ENCODE measurements at regions not wholly inside any gene's neighbourhood (a gene's known extent, or its start where the extent isn't known, plus 50 kb on each side); places are given as distances from the start of the nearest gene placed in this dataset.

DNA sequence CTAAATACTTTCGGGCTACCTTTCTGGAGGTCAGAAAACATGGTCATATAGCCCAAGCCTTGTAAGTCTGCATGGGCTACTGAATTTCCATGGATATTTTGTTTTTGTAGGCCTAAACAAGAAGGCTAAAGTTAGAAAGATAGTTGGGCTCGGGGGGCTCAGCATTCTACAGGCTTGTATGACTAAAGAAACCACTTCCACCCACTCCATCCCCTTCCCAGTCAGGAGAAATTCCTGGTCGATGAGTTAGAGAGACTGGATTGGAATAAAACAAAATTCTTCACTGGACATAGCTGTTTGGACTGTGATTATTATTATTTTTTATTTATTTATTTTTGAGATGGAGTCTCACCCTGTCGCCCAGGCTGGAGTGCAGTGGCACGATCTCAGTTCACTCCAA, 539.4 kb upstream of the TNP1 start:
- Histone ChIP-seq H3K4me1 (ENCODE audit: control insufficient read depth in 1 of 2, insufficient read depth in 2 of 2, low read length in 2 of 2) (peaks cover 5 to 9% of the 10 kb centered on the region in 2 donors), H3K9me3 (ENCODE audit: control insufficient read depth, low read length) (no peaks in the 10 kb centered on the region), H3K27ac (ENCODE audit: low read depth in 1 of 2, low read length in 2 of 2) (no peak overlapping the region), H3K4me3 (ENCODE audit: low read length in 2 of 2) (no peak overlapping the region), H3K27me3 (ENCODE audit: control insufficient read depth in 1 of 2, insufficient read depth in 2 of 2, low read length in 1 of 2) (no peaks in the 10 kb centered on the region), H3K36me3 (ENCODE audit: control insufficient read depth in 1 of 2, insufficient read depth in 2 of 2, low read length in 1 of 2) (no peaks in the 10 kb centered on the region)
- intact Hi-C loops (cut with DNase I), result no loop called here
- DNase-seq, result no peak
- no peak for ATAC-seq (ENCODE audit: low FRiP score)
- 39 to 48% methylated on average over 5 of the region's 5 CpGs for WGBS, 2 donors

- intact Hi-C loops (cut with DNase I), result no loop called here
- Histone ChIP-seq H3K27ac (ENCODE audit: low read depth in 1 of 2, low read length in 2 of 2) (no peak overlapping the region), H3K36me3 (ENCODE audit: control insufficient read depth in 1 of 2, insufficient read depth in 2 of 2, low read length in 1 of 2) (no peaks in the 10 kb centered on the region), H3K4me3 (ENCODE audit: low read length in 2 of 2) (no peak overlapping the region), H3K27me3 (ENCODE audit: control insufficient read depth in 1 of 2, insufficient read depth in 2 of 2, low read length in 1 of 2) (no peaks in the 10 kb centered on the region), H3K9me3 (ENCODE audit: control insufficient read depth, low read length) (no peaks in the 10 kb centered on the region), H3K4me1 (ENCODE audit: control insufficient read depth in 1 of 2, insufficient read depth in 2 of 2, low read length in 2 of 2) (peaks cover 5 to 9% of the 10 kb centered on the region in 2 donors)
- ATAC-seq (ENCODE audit: low FRiP score) (no peak), DNase-seq (no peak)
- WGBS, 2 donors, result 81 to 82% methylated on average over 9 of the region's 9 CpGs
Observed at GRCh38 chr2:217398860-217399259, 539.0 kb upstream of the TNP1 start.

DNA sequence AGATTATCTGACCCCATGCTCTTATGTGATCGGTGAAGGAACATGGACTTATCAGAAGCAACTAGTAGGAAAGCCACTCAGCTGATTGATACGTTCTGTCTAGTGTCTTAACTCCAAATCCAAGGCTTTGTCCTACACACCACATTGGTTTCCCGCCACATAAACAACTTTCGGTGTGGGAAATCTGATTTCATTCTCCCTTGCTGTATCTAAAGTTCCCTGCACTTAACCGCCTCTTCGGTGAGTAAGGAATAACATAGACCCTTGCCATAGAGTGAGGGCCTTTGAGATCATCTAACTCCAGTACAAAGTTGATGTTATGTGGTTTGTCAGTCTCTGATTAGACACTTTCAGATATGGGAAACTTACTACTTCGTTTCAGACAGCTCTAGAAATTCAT, 538.2 kb upstream of the TNP1 start:
- no peak overlapping the region for H3K27ac ChIP-seq (ENCODE audit: low read depth in 1 of 2, low read length in 2 of 2)
- no peak overlapping the region for H3K4me3 ChIP-seq (ENCODE audit: low read length in 2 of 2)
- H3K9me3 ChIP-seq (ENCODE audit: control insufficient read depth, low read length), result no peaks in the 10 kb centered on the region
- no peak for ATAC-seq (ENCODE audit: low FRiP score)
- intact Hi-C loops (cut with DNase I), result no loop called here
- DNase-seq, result no peak
- H3K27me3 ChIP-seq (ENCODE audit: control insufficient read depth in 1 of 2, insufficient read depth in 2 of 2, low read length in 1 of 2), result no peaks in the 10 kb centered on the region
- peaks cover 5 to 7% of the 10 kb centered on the region in 2 donors for H3K4me1 ChIP-seq (ENCODE audit: control insufficient read depth in 1 of 2, insufficient read depth in 2 of 2, low read length in 2 of 2)
- WGBS, 2 donors, result 87 to 92% methylated on average over 7 of the region's 7 CpGs
- no peaks in the 10 kb centered on the region for H3K36me3 ChIP-seq (ENCODE audit: control insufficient read depth in 1 of 2, insufficient read depth in 2 of 2, low read length in 1 of 2)

DNA sequence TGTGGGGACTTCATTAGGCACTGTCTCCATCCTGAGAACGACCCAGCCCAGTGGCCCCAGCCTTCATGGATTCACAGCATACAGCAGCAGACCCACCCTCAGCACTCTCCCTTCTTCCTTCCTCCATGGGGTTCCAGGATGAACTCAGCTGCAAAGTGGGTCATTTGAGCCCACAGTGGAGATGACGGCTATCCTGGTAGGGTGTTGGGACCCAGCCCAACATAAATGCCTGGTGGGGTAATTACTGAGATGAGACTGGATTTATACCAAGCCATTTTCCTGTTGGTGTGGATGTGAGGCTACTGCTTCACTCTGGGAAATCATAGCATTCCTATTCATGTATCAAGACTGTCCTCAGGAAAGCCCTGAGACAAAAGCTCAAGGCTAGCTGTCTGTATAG, 536.7 kb upstream of the TNP1 start:
- H3K9me3 ChIP-seq (ENCODE audit: control insufficient read depth, low read length), result no peaks in the 10 kb centered on the region
- H3K27me3 ChIP-seq (ENCODE audit: control insufficient read depth in 1 of 2, insufficient read depth in 2 of 2, low read length in 1 of 2), result no peaks in the 10 kb centered on the region
- peaks cover 5% of the 10 kb centered on the region in 2 donors for H3K4me1 ChIP-seq (ENCODE audit: control insufficient read depth in 1 of 2, insufficient read depth in 2 of 2, low read length in 2 of 2)
- no peak overlapping the region for H3K4me3 ChIP-seq (ENCODE audit: low read length in 2 of 2)
- DNase-seq (no peak), ATAC-seq (ENCODE audit: low FRiP score) (no peak)
- no peak overlapping the region for H3K27ac ChIP-seq (ENCODE audit: low read depth in 1 of 2, low read length in 2 of 2)
- H3K36me3 ChIP-seq (ENCODE audit: control insufficient read depth in 1 of 2, insufficient read depth in 2 of 2, low read length in 1 of 2), result no peaks in the 10 kb centered on the region
- 2 to 8% methylated on average over 2 of the region's 2 CpGs for WGBS, 2 donors
- intact Hi-C loops (cut with DNase I), result no loop called here

DNA sequence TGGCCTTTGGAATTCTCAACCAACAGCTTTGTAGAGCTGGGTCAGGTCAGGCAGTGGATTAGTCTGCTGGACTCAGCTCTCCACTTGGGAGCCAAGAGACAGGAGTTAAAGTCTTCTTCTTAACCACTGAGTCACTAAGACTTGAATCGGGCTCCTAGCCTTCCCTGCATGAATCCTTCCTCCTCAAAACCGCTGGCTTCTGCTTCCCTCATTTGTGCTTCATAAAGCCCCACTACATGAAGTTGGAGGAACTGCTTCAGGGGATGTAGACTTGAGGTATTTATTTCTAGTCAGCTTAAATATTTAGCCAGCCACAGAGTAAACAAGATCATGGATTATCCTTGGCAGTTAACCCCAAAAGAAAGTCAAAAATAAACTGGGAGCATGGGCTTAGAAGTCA, 536.3 kb upstream of the TNP1 start:
- Histone ChIP-seq H3K36me3 (ENCODE audit: control insufficient read depth in 1 of 2, insufficient read depth in 2 of 2, low read length in 1 of 2) (no peaks in the 10 kb centered on the region), H3K4me3 (ENCODE audit: low read length in 2 of 2) (no peak overlapping the region), H3K27ac (ENCODE audit: low read depth in 1 of 2, low read length in 2 of 2) (no peak overlapping the region), H3K27me3 (ENCODE audit: control insufficient read depth in 1 of 2, insufficient read depth in 2 of 2, low read length in 1 of 2) (no peaks in the 10 kb centered on the region), H3K9me3 (ENCODE audit: control insufficient read depth, low read length) (no peaks in the 10 kb centered on the region), H3K4me1 (ENCODE audit: control insufficient read depth in 1 of 2, insufficient read depth in 2 of 2, low read length in 2 of 2) (peaks cover 3 to 5% of the 10 kb centered on the region in 2 donors)
- intact Hi-C loops (cut with DNase I), result no loop called here
- 5 to 14% methylated on average over 2 of the region's 2 CpGs for WGBS, 2 donors
- DNase-seq (no peak), ATAC-seq (ENCODE audit: low FRiP score) (no peak)

GRCh38 chr2:217394510-217395351, 534.9 kb upstream of the TNP1 start:
- no peak for DNase-seq
- Histone ChIP-seq H3K36me3 (ENCODE audit: control insufficient read depth in 1 of 2, insufficient read depth in 2 of 2, low read length in 1 of 2) (no peaks in the 10 kb centered on the region), H3K4me1 (ENCODE audit: control insufficient read depth in 1 of 2, insufficient read depth in 2 of 2, low read length in 2 of 2) (peaks cover 0 to 5% of the 10 kb centered on the region in 2 donors), H3K4me3 (ENCODE audit: low read length in 2 of 2) (no peak overlapping the region), H3K27me3 (ENCODE audit: control insufficient read depth in 1 of 2, insufficient read depth in 2 of 2, low read length in 1 of 2) (no peaks in the 10 kb centered on the region), H3K27ac (ENCODE audit: low read depth in 1 of 2, low read length in 2 of 2) (no peak overlapping the region), H3K9me3 (ENCODE audit: control insufficient read depth, low read length) (no peaks in the 10 kb centered on the region)
- whole genome bisulfite sequencing, 2 donors, result 75 to 77% methylated on average over 8 of the region's 8 CpGs
- intact Hi-C loops (cut with DNase I), result no loop called here
- peak; percentile 13 for ATAC-seq (ENCODE audit: low FRiP score)

- DNase-seq, result peak; percentile 73 to 88
- intact Hi-C loops (cut with DNase I), result no loop called here
- no peaks in the 10 kb centered on the region for H3K9me3 ChIP-seq (ENCODE audit: control insufficient read depth, low read length)
- H3K27me3 ChIP-seq (ENCODE audit: control insufficient read depth in 1 of 2, insufficient read depth in 2 of 2, low read length in 1 of 2), result no peaks in the 10 kb centered on the region
- no peak overlapping the region for H3K4me3 ChIP-seq (ENCODE audit: low read length in 2 of 2)
- 5 to 8% methylated on average over 4 of the region's 4 CpGs for WGBS, 2 donors
- no peaks in the 10 kb centered on the region for H3K36me3 ChIP-seq (ENCODE audit: control insufficient read depth in 1 of 2, insufficient read depth in 2 of 2, low read length in 1 of 2)
- peak; percentile 90 for ATAC-seq (ENCODE audit: low FRiP score)
- no peak overlapping the region for H3K27ac ChIP-seq (ENCODE audit: low read depth in 1 of 2, low read length in 2 of 2)
- H3K4me1 ChIP-seq (ENCODE audit: control insufficient read depth in 1 of 2, insufficient read depth in 2 of 2, low read length in 2 of 2), result peaks cover 0 to 5% of the 10 kb centered on the region in 2 donors
Observed at GRCh38 chr2:217393585-217394032, 533.7 kb upstream of the TNP1 start.

DNA sequence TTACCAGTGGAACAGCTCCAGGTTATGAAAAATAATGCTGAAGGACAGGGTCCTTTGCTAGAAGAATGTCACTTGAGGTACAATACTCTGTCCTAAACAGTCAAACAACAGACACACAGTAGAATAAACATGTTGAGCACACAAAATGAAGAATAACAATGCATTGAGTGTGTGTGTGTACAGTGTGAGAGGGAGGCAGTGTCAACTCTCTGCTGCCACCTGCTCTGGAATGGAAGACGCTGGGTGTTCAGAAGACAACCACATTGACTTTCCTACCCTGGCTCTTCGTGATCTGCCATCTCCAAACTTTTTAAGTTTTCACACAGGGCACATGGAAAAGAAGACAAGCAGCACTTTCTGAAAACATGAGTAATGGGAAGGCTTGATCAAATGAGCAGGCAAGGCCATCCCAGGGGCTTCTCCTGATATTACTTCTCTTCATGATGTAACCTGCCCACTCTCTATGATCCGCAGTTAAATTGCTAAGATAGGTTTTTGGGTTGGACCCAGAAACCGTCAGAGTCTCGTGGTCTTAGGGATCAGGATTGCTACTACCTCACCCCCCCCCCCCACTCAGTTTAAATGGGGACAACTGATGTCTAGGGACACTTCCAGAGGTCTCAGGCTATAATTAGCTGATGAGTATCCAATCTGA, 533.2 kb upstream of the TNP1 start:
- Histone ChIP-seq H3K36me3 (ENCODE audit: control insufficient read depth in 1 of 2, insufficient read depth in 2 of 2, low read length in 1 of 2) (no peaks in the 10 kb centered on the region), H3K27me3 (ENCODE audit: control insufficient read depth in 1 of 2, insufficient read depth in 2 of 2, low read length in 1 of 2) (no peaks in the 10 kb centered on the region), H3K27ac (ENCODE audit: low read depth in 1 of 2, low read length in 2 of 2) (peak overlapping the region in 1 of 2 donors; percentile 1), H3K4me1 (ENCODE audit: control insufficient read depth in 1 of 2, insufficient read depth in 2 of 2, low read length in 2 of 2) (peaks cover 0 to 5% of the 10 kb centered on the region in 2 donors), H3K9me3 (ENCODE audit: control insufficient read depth, low read length) (no peaks in the 10 kb centered on the region), H3K4me3 (ENCODE audit: low read length in 2 of 2) (no peak overlapping the region)
- intact Hi-C loops (cut with DNase I), result no loop called here
- DNase-seq (no peak), ATAC-seq (ENCODE audit: low FRiP score) (peak; percentile 10)
- 24 to 29% methylated on average over 5 of the region's 5 CpGs for WGBS, 2 donors

Measured in aorta (tissue), 5 donors.